C4-2B (cell line): ENCODE measurements at regions not wholly inside any gene's neighbourhood (a gene's known extent, or its start where the extent isn't known, plus 50 kb on each side); places are given as distances from the start of the nearest gene placed in this dataset.

ENCODE experiments used
- ZFX ChIP-seq: fragments of 450-650 bp; IDR thresholded peaks from 2 replicates; pipeline ENCODE4 v1.6.1; 2017
- TF ChIP-seq, protein P1 (sequence below): fragments of 450-650 bp; conservative IDR thresholded peaks from 2 replicates; pipeline ENCODE4 v1.5.1; 2017; ENCODE audit warnings: mild to moderate bottlenecking

DNA sequence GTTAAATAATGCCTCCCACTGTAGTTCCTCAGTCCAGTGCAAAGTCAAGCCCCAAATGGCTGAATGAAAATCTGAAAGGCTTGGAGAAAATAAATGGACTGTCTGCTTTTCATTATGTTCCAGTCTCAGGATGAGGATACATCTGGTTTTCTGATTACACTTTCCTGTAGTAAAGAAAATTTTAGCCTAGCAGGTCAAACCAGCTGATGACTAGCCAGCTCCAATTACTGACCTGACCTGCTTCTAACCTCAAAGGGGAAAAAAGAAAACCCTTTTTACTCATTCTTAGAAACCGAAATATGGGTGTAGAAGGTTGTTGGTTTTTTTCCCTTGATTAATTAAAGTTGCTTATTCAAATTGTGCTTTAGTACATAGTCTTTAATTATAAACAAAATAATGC is 418.4 kb downstream of the EFNB2 start:
- TF ChIP-seq, protein P1, sequence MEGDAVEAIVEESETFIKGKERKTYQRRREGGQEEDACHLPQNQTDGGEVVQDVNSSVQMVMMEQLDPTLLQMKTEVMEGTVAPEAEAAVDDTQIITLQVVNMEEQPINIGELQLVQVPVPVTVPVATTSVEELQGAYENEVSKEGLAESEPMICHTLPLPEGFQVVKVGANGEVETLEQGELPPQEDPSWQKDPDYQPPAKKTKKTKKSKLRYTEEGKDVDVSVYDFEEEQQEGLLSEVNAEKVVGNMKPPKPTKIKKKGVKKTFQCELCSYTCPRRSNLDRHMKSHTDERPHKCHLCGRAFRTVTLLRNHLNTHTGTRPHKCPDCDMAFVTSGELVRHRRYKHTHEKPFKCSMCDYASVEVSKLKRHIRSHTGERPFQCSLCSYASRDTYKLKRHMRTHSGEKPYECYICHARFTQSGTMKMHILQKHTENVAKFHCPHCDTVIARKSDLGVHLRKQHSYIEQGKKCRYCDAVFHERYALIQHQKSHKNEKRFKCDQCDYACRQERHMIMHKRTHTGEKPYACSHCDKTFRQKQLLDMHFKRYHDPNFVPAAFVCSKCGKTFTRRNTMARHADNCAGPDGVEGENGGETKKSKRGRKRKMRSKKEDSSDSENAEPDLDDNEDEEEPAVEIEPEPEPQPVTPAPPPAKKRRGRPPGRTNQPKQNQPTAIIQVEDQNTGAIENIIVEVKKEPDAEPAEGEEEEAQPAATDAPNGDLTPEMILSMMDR, result no peak
- no peak for TF ChIP-seq ZFX
